PC-9 (cell line): ENCODE measurements at regions not wholly inside any gene's neighbourhood (a gene's known extent, or its start where the extent isn't known, plus 50 kb on each side); places are given as distances from the start of the nearest gene placed in this dataset.

ENCODE experiments used
- BruUV-seq: library from RNA; stranded (reverse); fragments of 400-500 nt; replicated peaks from 2 replicates; lab custom pipeline; 2021; lab: Mats Ljungman, UMichigan
- CTCF ChIA-PET: fragments of 300-600 bp; sonication (Branson Sonifier 250); formaldehyde crosslinking; loops from one replicate; lab custom pipeline; 2022; ENCODE audit warnings: antibody characterized with exemption; lab: Charles Lee
- POLR2A ChIA-PET: fragments of 300-600 bp; sonication (Branson Sonifier 250); formaldehyde crosslinking; loops from one replicate; lab custom pipeline; 2022; ENCODE audit warnings: antibody characterized with exemption; ENCODE audit not compliant: unreplicated experiment; lab: Charles Lee
- DNase-seq, 2 experiments: peaks; one replicate each; pipeline versions ENCODE4 v3.0.0 to v3.0.0-alpha.2; 2015 to 2022; ENCODE audit warnings: mixed read lengths in 1 of 2
- H2AFZ ChIP-seq: fragments of 200-600 bp; sonication (generic); 2 replicates; pipeline ENCODE4 v1.8.1; 2017; ENCODE audit warnings: antibody characterized with exemption
- H3F3A ChIP-seq: fragments of 200-600 bp; sonication (generic); 2 replicates; pipeline ENCODE4 v1.8.1; 2017; ENCODE audit warnings: antibody characterized with exemption, mild to moderate bottlenecking, low read depth; ENCODE audit not compliant: insufficient read depth
- H3K27ac ChIP-seq: fragments of 200-600 bp; sonication (generic); 2 replicates; pipeline ENCODE4 v1.6.1; 2016; ENCODE audit warnings: mixed run types
- H3K27me3 ChIP-seq: fragments of 200-600 bp; sonication (generic); 2 replicates; pipeline ENCODE4 v1.6.1; 2016; ENCODE audit warnings: low read depth, mixed run types; ENCODE audit not compliant: insufficient read depth
- H3K36me3 ChIP-seq: fragments of 200-600 bp; sonication (generic); 2 replicates; pipeline ENCODE4 v1.6.1; 2016; ENCODE audit warnings: low read depth, mixed run types
- H3K4me1 ChIP-seq: fragments of 200-600 bp; sonication (generic); replicated peaks from 2 replicates; pipeline ENCODE4 v1.6.1; 2016; ENCODE audit warnings: mixed run types; ENCODE audit not compliant: insufficient read depth
- H3K4me2 ChIP-seq: fragments of 200-600 bp; sonication (generic); 2 replicates; pipeline ENCODE4 v1.6.1; 2017; ENCODE audit warnings: mixed run types
- H3K4me3 ChIP-seq: fragments of 200-600 bp; sonication (generic); 2 replicates; pipeline ENCODE4 v1.6.1; 2016; ENCODE audit warnings: mixed run types
- H3K79me2 ChIP-seq: fragments of 200-600 bp; sonication (generic); 2 replicates; pipeline ENCODE4 v1.6.1; 2017; ENCODE audit warnings: low read depth, mixed run types
- H3K9me2 ChIP-seq: fragments of 200-600 bp; sonication (generic); 2 replicates; pipeline ENCODE4 v1.8.1; 2017; ENCODE audit warnings: mild to moderate bottlenecking; ENCODE audit not compliant: insufficient read depth
- H3K9me3 ChIP-seq: fragments of 200-600 bp; sonication (generic); 2 replicates; pipeline ENCODE4 v1.8.1; 2016; ENCODE audit warnings: low read depth; ENCODE audit not compliant: insufficient read depth
- H4K20me1 ChIP-seq: fragments of 200-600 bp; sonication (generic); 2 replicates; pipeline ENCODE4 v1.8.1; 2017; ENCODE audit not compliant: insufficient read depth
- CTCF ChIP-seq: fragments of 200-600 bp; sonication (generic); conservative IDR thresholded peaks from 2 replicates; pipeline ENCODE4 v1.6.1; 2017; ENCODE audit warnings: mixed run types, antibody characterized with exemption, mild to moderate bottlenecking, moderate library complexity
- EZH2 ChIP-seq: fragments of 200-600 bp; sonication (generic); IDR thresholded peaks from 2 replicates; pipeline ENCODE4 v1.8.0; 2017; ENCODE audit warnings: antibody characterized with exemption, low read depth
- intact Hi-C: fragments of 100-400 bp; cut with micrococcal nuclease; formaldehyde crosslinking; loops from one replicate; pipeline ENCODE4 v1.10.0; 2022; ENCODE audit not compliant: unreplicated experiment

- Histone ChIP-seq H4K20me1 (no peaks in the 10 kb centered on the region), H3K79me2 (no peaks in the 10 kb centered on the region), H2AFZ (peak overlapping the region; percentile 31; the same call in 1 of the 2 replicates), H3K4me2 (0 out of 2 replicates have a peak overlapping the region, but pooled peaks have one; percentile 5), H3K27me3 (peaks cover 14% of the 10 kb centered on the region), H3K9me3 (no peaks in the 10 kb centered on the region), H3F3A (no peaks in the 10 kb centered on the region), H3K27ac (no peak overlapping the region), H3K9me2 (no peaks in the 10 kb centered on the region), H3K36me3 (no peaks in the 10 kb centered on the region), H3K4me1 (no peaks in the 10 kb centered on the region), H3K4me3 (no peak overlapping the region)
- intact Hi-C loops: no loop called here
- CTCF ChIA-PET: no interaction called here
- POLR2A ChIA-PET: no interaction called here
- TF ChIP-seq EZH2 (no peak), CTCF (no peak)
- DNase-seq: no peak
- BruUV-seq: no TSS peak
Observed at GRCh38 chr5:167934551-167934971, 356.9 kb upstream of the WWC1 start.

- POLR2A ChIA-PET: no interaction called here
- H4K20me1 ChIP-seq: no peaks in the 10 kb centered on the region
- H3F3A ChIP-seq: no peaks in the 10 kb centered on the region
- H3K9me2 ChIP-seq: no peaks in the 10 kb centered on the region
- no peak overlapping the region for H3K27ac ChIP-seq
- H3K4me2 ChIP-seq: no peak overlapping the region
- no peak for TF ChIP-seq CTCF
- TF ChIP-seq EZH2: no peak
- BruUV-seq: no TSS peak
- H3K4me3 ChIP-seq: no peak overlapping the region
- H3K9me3 ChIP-seq: no peaks in the 10 kb centered on the region
- H3K4me1 ChIP-seq: no peaks in the 10 kb centered on the region
- peaks cover 14% of the 10 kb centered on the region for H3K27me3 ChIP-seq
- CTCF ChIA-PET: no interaction called here
- no peak overlapping the region for H2AFZ ChIP-seq
- no peaks in the 10 kb centered on the region for H3K36me3 ChIP-seq
- no peaks in the 10 kb centered on the region for H3K79me2 ChIP-seq
- intact Hi-C loops: no loop called here
- DNase-seq: no peak
Observed at GRCh38 chr5:167936022-167936421, 355.4 kb upstream of the WWC1 start.

GRCh38 chr5:167936944-167937634, 354.4 kb upstream of the WWC1 start:
- no peak for DNase-seq
- BruUV-seq: no TSS peak
- no peaks in the 10 kb centered on the region for H3K79me2 ChIP-seq
- no peak overlapping the region for H2AFZ ChIP-seq
- POLR2A ChIA-PET: no interaction called here
- H3K27ac ChIP-seq: no peak overlapping the region
- H4K20me1 ChIP-seq: no peaks in the 10 kb centered on the region
- no peaks in the 10 kb centered on the region for H3F3A ChIP-seq
- no peaks in the 10 kb centered on the region for H3K4me1 ChIP-seq
- peaks cover 14% of the 10 kb centered on the region for H3K27me3 ChIP-seq
- no peak for TF ChIP-seq CTCF
- TF ChIP-seq EZH2: no peak
- no peaks in the 10 kb centered on the region for H3K36me3 ChIP-seq
- H3K4me3 ChIP-seq: no peak overlapping the region
- CTCF ChIA-PET: no interaction called here
- H3K4me2 ChIP-seq: no peak overlapping the region
- H3K9me2 ChIP-seq: no peaks in the 10 kb centered on the region
- intact Hi-C loops: no loop called here
- no peaks in the 10 kb centered on the region for H3K9me3 ChIP-seq
